ENCODE measurements at regions not wholly inside any gene's neighbourhood (a gene's known extent, or its start where the extent isn't known, plus 50 kb on each side); places are given as distances from the start of the nearest gene placed in this dataset.

DNA sequence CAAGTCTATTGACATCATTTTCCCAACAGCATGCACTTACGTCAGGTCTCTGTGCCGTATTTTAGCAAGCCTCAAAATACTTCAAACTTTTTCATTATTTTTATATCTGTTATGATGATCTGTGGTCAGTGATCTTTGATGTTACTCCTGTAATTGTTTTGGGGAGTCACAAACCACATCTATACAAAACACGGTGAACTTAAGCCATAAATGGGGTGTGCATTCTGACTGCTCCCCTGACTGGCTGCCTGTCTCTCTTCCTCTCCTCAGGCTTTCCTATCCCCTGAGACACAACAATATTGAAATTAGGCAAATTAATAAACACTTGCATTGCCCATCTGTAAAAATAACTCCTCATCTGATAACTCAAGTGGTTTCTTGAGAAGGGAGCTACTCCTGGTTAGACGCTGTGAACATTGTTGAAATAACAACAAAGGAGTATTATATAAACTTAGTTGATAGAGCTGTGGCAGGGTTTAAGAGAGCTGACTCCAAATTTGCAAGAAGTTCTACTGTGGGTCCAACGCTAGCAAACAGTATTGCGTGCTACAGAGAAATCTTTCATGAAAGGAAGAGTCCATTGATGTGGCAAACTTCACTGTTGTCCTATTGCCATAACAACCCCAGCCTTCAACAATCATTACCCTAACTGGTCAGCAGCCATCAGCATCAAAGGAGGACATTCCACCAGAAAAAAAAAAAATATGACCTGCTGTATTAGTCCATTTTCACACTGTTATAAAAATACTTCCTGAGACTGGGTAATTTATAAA, 105.8 kb upstream of the DSCAM start:
- TF ChIP-seq CTCF (IDR thresholded peaks at IDR 0.05): no peak
- no peak overlapping the region for H3K4me3 ChIP-seq (replicated peaks in 1 of 3; ENCODE audit: low read depth in 2 of 3, low read length in 3 of 3)
- H3K9ac ChIP-seq (ENCODE audit: insufficient read depth, low read length, poor library complexity, severe bottlenecking): no peak overlapping the region
- no peaks in the 10 kb centered on the region for H3K79me2 ChIP-seq (ENCODE audit: insufficient read depth, low read length)
- Mint-ChIP-seq H3K27me3 (ENCODE audit: low read depth in 3 of 3) (peaks cover 1 to 8% (median 4%) of the 10 kb centered on the region in 3 donors), H3K9me3 (peaks cover 0 to 9% (median 3%) of the 10 kb centered on the region in 7 donors), H3K36me3 (no peaks in the 10 kb centered on the region), H3K27ac (no peak overlapping the region), H3K4me1 (no peaks in the 10 kb centered on the region), H3K4me3 (no peak overlapping the region)
- no peaks in the 10 kb centered on the region for H3K36me3 ChIP-seq (replicated peaks in 1 of 2; ENCODE audit: control insufficient read depth in 1 of 2, insufficient read depth in 2 of 2, low read length in 2 of 2)
- no peaks in the 10 kb centered on the region for H3K9me3 ChIP-seq (replicated peaks in 1 of 2; ENCODE audit: control insufficient read depth in 1 of 2, insufficient read depth in 1 of 2, low read length in 2 of 2)
- no peaks in the 10 kb centered on the region for H3K4me1 ChIP-seq (ENCODE audit: control insufficient read depth in 1 of 2, insufficient read depth in 2 of 2, low read length in 2 of 2)
- H3K27me3 ChIP-seq (ENCODE audit: control insufficient read depth in 2 of 2, insufficient read depth in 2 of 2, low read length in 2 of 2): no peaks in the 10 kb centered on the region
- H3K4me2 ChIP-seq (replicated peaks; ENCODE audit: extremely low read depth, low read length, poor library complexity, severe bottlenecking): no peak overlapping the region
- H3K27ac ChIP-seq (ENCODE audit: low read depth in 1 of 2, low read length in 2 of 2): no peak overlapping the region
- H2AFZ ChIP-seq (ENCODE audit: insufficient read depth, low read depth, low read length, poor library complexity, severe bottlenecking): no peak overlapping the region
- no peak for DNase-seq
- WGBS (ENCODE audit: insufficient coverage): 100% methylated on average over 2 of the region's 6 CpGs
- H4K20me1 ChIP-seq (ENCODE audit: insufficient read depth, low read length): no peaks in the 10 kb centered on the region
- intact Hi-C loops (cut with micrococcal nuclease): no loop called here

DNA sequence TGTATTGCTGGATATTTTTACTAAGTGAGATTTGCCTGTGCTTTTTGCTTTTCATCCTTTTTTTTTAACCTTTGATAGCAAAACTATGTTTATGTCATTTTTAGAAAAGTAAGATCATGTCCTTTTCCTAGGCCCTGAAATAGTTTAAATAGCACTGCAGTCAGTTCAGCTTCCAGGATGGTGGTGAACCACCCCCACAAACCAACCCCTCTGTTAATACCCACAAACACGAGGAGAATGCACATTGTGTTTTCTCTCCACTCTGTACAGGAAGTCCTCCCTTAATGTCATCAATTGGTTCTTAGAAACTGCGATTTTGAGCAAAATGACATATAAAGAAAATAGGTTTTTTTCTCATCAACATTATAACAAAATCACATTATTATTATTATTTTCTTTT, 117.7 kb upstream of the DSCAM start:
- Histone ChIP-seq H3K36me3 (replicated peaks in 1 of 2; ENCODE audit: control insufficient read depth in 1 of 2, insufficient read depth in 2 of 2, low read length in 2 of 2) (no peaks in the 10 kb centered on the region), H3K79me2 (ENCODE audit: insufficient read depth, low read length) (no peaks in the 10 kb centered on the region), H3K9me3 (replicated peaks in 1 of 2; ENCODE audit: control insufficient read depth in 1 of 2, insufficient read depth in 1 of 2, low read length in 2 of 2) (no peaks in the 10 kb centered on the region), H3K4me1 (ENCODE audit: control insufficient read depth in 1 of 2, insufficient read depth in 2 of 2, low read length in 2 of 2) (peaks cover 6 to 7% of the 10 kb centered on the region in 2 donors), H2AFZ (ENCODE audit: insufficient read depth, low read depth, low read length, poor library complexity, severe bottlenecking) (no peak overlapping the region), H3K4me2 (replicated peaks; ENCODE audit: extremely low read depth, low read length, poor library complexity, severe bottlenecking) (no peak overlapping the region), H4K20me1 (ENCODE audit: insufficient read depth, low read length) (no peaks in the 10 kb centered on the region), H3K9ac (ENCODE audit: insufficient read depth, low read length, poor library complexity, severe bottlenecking) (no peak overlapping the region), H3K27me3 (ENCODE audit: control insufficient read depth in 2 of 2, insufficient read depth in 2 of 2, low read length in 2 of 2) (no peaks in the 10 kb centered on the region), H3K27ac (ENCODE audit: low read depth in 1 of 2, low read length in 2 of 2) (no peak overlapping the region), H3K4me3 (replicated peaks in 1 of 3; ENCODE audit: low read depth in 2 of 3, low read length in 3 of 3) (no peak overlapping the region)
- Mint-ChIP-seq H3K27ac (no peak overlapping the region), H3K36me3 (no peaks in the 10 kb centered on the region), H3K9me3 (peaks cover 2 to 8% (median 5%) of the 10 kb centered on the region in 7 donors), H3K27me3 (ENCODE audit: low read depth in 3 of 3) (peaks cover 0 to 5% (median 4%) of the 10 kb centered on the region in 3 donors), H3K4me3 (no peak overlapping the region), H3K4me1 (peaks cover 8% of the 10 kb centered on the region)
- no peak for DNase-seq
- WGBS (ENCODE audit: insufficient coverage): no CpG with 5 or more reads among the region's 2 CpGs
- intact Hi-C loops (cut with micrococcal nuclease): no loop called here
- no peak for TF ChIP-seq CTCF (IDR thresholded peaks at IDR 0.05)
